ENCODE measurements at regions not wholly inside any gene's neighbourhood (a gene's known extent, or its start where the extent isn't known, plus 50 kb on each side); places are given as distances from the start of the nearest gene placed in this dataset.

DNA sequence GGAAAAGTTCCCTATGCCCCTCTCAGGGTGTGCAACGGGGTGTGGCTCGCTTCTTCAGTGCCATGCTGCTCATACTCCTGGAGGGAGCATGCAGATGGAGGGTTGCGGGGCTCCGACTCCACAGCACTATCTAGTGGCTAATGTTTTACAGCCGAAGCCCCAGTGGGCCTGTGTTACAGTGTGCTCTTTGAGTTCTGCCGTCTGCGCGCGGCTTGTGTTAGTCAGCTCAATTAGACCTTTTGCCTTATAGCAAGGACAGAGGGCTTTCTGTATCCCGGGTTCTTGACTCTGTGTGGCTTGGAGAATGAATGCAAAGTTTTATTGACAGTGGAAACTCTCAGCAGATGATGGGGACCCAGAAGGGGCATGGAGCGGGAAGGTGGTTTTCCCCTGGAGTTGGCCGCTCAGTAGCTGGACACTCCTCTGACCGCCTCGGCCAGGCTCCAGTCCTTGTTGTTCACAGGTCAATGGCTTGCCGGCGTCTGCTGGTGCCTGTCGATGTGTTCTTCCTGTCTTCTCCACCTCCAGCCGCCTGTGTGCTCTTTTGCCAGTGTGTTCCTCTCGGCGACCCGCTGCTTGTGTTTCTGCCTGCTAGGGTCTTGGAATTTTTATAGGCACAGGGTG, 383.4 kb downstream of the LMO7 start:
- no peaks in the 10 kb centered on the region for H3K4me1 ChIP-seq (replicated peaks in 1 of 4; ENCODE audit: control insufficient read depth in 3 of 4, insufficient read depth in 4 of 4, low read length in 3 of 4)
- H2AK5ac ChIP-seq (ENCODE audit: low read depth, low read length) = no peak overlapping the region
- no peaks in the 10 kb centered on the region for H3K9me3 ChIP-seq (ENCODE audit: insufficient read depth in 2 of 2, low read depth in 1 of 2, low read length in 1 of 2)
- H3K79me1 ChIP-seq (ENCODE audit: low read depth, low read length) = no peaks in the 10 kb centered on the region
- no peak overlapping the region for H2BK5ac ChIP-seq (ENCODE audit: low read depth, low read length)
- no peak overlapping the region for H2BK20ac ChIP-seq (ENCODE audit: low read length)
- H3K14ac ChIP-seq (ENCODE audit: insufficient read length) = no peak overlapping the region
- CTCF ChIA-PET (ENCODE audit: partially characterized antibody) = interaction anchor here (0.6 to 6.6 kb wide), 14 partner anchors 10 to 872 kb away, joined by 3 to 80 read pairs (median 6); no protein-coding TSS in a partner anchor
- H2BK15ac ChIP-seq (ENCODE audit: low read length) = no peak overlapping the region
- WGBS, 2 experiments (ENCODE audit: extremely low coverage in 1 of 2, insufficient coverage in 1 of 2, insufficient read length in 1 of 2, insufficient replicate concordance in 2 of 2, low coverage in 1 of 2, low lambda C conversion rate in 2 of 2, missing lambda C conversion rate in 1 of 2) = 58% methylated on average over 21 of the region's 21 CpGs; no CpG with 5 or more reads in 1 of the 2 experiments
- no peak overlapping the region for H3K18ac ChIP-seq (ENCODE audit: extremely low read depth, low read length)
- H3K23ac ChIP-seq (ENCODE audit: insufficient read length) = no peak overlapping the region
- FAIRE-seq (peak; percentile 57), DNase-seq (ENCODE audit: low read depth in 1 of 2, low spot score in 2 of 2) (peak; percentile 51 to 78)
- no peak overlapping the region for H2BK12ac ChIP-seq (ENCODE audit: low read depth, low read length)
- H3K4ac ChIP-seq (replicated peaks; ENCODE audit: insufficient read length, low read depth, low read length) = no peak overlapping the region
- no peaks in the 10 kb centered on the region for H3K23me2 ChIP-seq (ENCODE audit: low read depth, low read length)
- no peak overlapping the region for H3K9ac ChIP-seq (replicated peaks in 1 of 4; ENCODE audit: extremely low read depth in 1 of 4, low read depth in 3 of 4, low read length in 3 of 4)
- 0 out of 2 replicates have a peak overlapping the region, but pooled peaks have one; percentile 4 for H4K8ac ChIP-seq (ENCODE audit: extremely low read depth, insufficient read depth, low read length)
- H3K27me3 ChIP-seq (replicated peaks in 1 of 4; ENCODE audit: control insufficient read depth in 3 of 4, extremely low read depth in 1 of 4, insufficient read depth in 3 of 4, low read length in 3 of 4) = no peaks in the 10 kb centered on the region
- H3K56ac ChIP-seq (replicated peaks; ENCODE audit: insufficient read length, low read depth, low read length) = no peak overlapping the region
- H4K91ac ChIP-seq (replicated peaks; ENCODE audit: insufficient read length, low read length) = no peak overlapping the region
- no peaks in the 10 kb centered on the region for H3K36me3 ChIP-seq (ENCODE audit: control insufficient read depth in 2 of 4, insufficient read depth in 4 of 4, low read length in 3 of 4)
- no peak overlapping the region for H4K5ac ChIP-seq (ENCODE audit: insufficient read length, low read depth, low read length)
- no peak overlapping the region for H3K27ac ChIP-seq (ENCODE audit: low read depth, low read length)
- TF ChIP-seq GABPA (IDR thresholded peaks at IDR 0.05; ENCODE audit: borderline replicate concordance, insufficient read depth, low read length) = no peak
- no peak for TF ChIP-seq CBX5 (IDR thresholded peaks at IDR 0.05; ENCODE audit: low read depth, low read length)
- TF ChIP-seq, protein P1, sequence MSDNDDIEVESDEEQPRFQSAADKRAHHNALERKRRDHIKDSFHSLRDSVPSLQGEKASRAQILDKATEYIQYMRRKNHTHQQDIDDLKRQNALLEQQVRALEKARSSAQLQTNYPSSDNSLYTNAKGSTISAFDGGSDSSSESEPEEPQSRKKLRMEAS (IDR thresholded peaks at IDR 0.05) = peak; percentile 52; the same call in 1 of the 2 replicates
- no peak for TF ChIP-seq BACH1 (IDR thresholded peaks at IDR 0.05; ENCODE audit: low read length)
- TF ChIP-seq, protein P2, sequence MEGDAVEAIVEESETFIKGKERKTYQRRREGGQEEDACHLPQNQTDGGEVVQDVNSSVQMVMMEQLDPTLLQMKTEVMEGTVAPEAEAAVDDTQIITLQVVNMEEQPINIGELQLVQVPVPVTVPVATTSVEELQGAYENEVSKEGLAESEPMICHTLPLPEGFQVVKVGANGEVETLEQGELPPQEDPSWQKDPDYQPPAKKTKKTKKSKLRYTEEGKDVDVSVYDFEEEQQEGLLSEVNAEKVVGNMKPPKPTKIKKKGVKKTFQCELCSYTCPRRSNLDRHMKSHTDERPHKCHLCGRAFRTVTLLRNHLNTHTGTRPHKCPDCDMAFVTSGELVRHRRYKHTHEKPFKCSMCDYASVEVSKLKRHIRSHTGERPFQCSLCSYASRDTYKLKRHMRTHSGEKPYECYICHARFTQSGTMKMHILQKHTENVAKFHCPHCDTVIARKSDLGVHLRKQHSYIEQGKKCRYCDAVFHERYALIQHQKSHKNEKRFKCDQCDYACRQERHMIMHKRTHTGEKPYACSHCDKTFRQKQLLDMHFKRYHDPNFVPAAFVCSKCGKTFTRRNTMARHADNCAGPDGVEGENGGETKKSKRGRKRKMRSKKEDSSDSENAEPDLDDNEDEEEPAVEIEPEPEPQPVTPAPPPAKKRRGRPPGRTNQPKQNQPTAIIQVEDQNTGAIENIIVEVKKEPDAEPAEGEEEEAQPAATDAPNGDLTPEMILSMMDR (IDR thresholded peaks at IDR 0.05; ENCODE audit: control extremely low read depth in 1 of 3, insufficient read depth in 1 of 3, low read depth in 1 of 3, low read length in 3 of 3) = peak; percentile 74 to 86 (median 82)
- TF ChIP-seq RAD21 (IDR thresholded peaks at IDR 0.05 in 1 of 2, conservative IDR thresholded peaks at IDR 0.05 in 1 of 2; ENCODE audit: low read depth in 2 of 2, low read length in 2 of 2) = peak; percentile 69 to 76
- peak overlapping the region; percentile 43; the same call in 1 of the 2 replicates for H2AFZ ChIP-seq (ENCODE audit: low read length)
- H2BK120ac ChIP-seq (replicated peaks; ENCODE audit: low read depth, low read length) = no peak overlapping the region
- H3K4me2 ChIP-seq (ENCODE audit: insufficient read depth in 1 of 2, low read depth in 2 of 2, low read length in 2 of 2) = peak overlapping the region in 1 of 2 experiments; percentile 33; a peak in 2 of 4 replicates
- H4K20me1 ChIP-seq (replicated peaks in 1 of 2; ENCODE audit: control insufficient read depth in 1 of 2, insufficient read depth in 2 of 2, low read length in 2 of 2) = no peaks in the 10 kb centered on the region
- no peaks in the 10 kb centered on the region for H3K79me2 ChIP-seq (ENCODE audit: control insufficient read depth in 1 of 2, insufficient read depth in 2 of 2, low read length in 2 of 2)
- 0 out of 8 replicates have a peak overlapping the region, but pooled peaks of 1 of the 4 experiments have one; percentile 3 for H3K4me3 ChIP-seq (ENCODE audit: extremely low read depth in 1 of 4, insufficient read depth in 2 of 4, low read depth in 3 of 4, low read length in 4 of 4)
- POLR2A ChIA-PET (ENCODE audit: partially characterized antibody) = no interaction called here

All from H1 (cell line).